Neural cell (in vitro differentiated cells): ENCODE measurements at regions not wholly inside any gene's neighbourhood (a gene's known extent, or its start where the extent isn't known, plus 50 kb on each side); places are given as distances from the start of the nearest gene placed in this dataset.

Experiments
- H2AFZ ChIP-seq: fragments of 200-600, 300-800 bp; sonication (generic), shearing (Covaris generic); 2 replicates; pipeline ENCODE4 v1.6.0; 2014; ENCODE audit warnings: low read depth, mild to moderate bottlenecking, antibody characterized with exemption, low read length, moderate library complexity
- H3F3A ChIP-seq: fragments of 200-600 bp; shearing (Covaris generic); 2 replicates; pipeline ENCODE4 v1.6.1; 2016; ENCODE audit warnings: mild to moderate bottlenecking, moderate library complexity, mixed read lengths, antibody characterized with exemption, low read length; ENCODE audit not compliant: insufficient read depth, poor library complexity, severe bottlenecking
- H3K27ac ChIP-seq: fragments of 200-600, 300-800 bp; sonication (generic), shearing (Covaris generic); 2 replicates; pipeline ENCODE4 v1.5.1; 2014; ENCODE audit warnings: mild to moderate bottlenecking, low read length, moderate library complexity
- H3K27me3 ChIP-seq: fragments of 300-800, 200-600 bp; sonication (generic), shearing (Covaris generic); 2 replicates; pipeline ENCODE4 v1.6.0; 2014; ENCODE audit warnings: mild to moderate bottlenecking, low read depth, low read length, moderate library complexity; ENCODE audit not compliant: insufficient read depth
- H3K36me3 ChIP-seq: fragments of 300-800, 200-600 bp; sonication (generic), shearing (Covaris generic); 2 replicates; pipeline ENCODE4 v1.5.1; 2014; ENCODE audit warnings: mild to moderate bottlenecking, antibody characterized with exemption, low read length, moderate library complexity; ENCODE audit not compliant: insufficient read depth
- H3K4me2 ChIP-seq: fragments of 300-800, 200-600 bp; sonication (generic), shearing (Covaris generic); 2 replicates; pipeline ENCODE4 v1.6.0; 2014; ENCODE audit warnings: mild to moderate bottlenecking, low read length
- H3K4me3 ChIP-seq: fragments of 300-800, 200-600 bp; sonication (generic), shearing (Covaris generic); 2 replicates; pipeline ENCODE4 v1.5.1; 2014; ENCODE audit warnings: mild to moderate bottlenecking, low read length, moderate library complexity
- H3K79me2 ChIP-seq: fragments of 200-600 bp; shearing (Covaris generic); replicated peaks from 2 replicates; pipeline ENCODE4 v1.6.0; 2014; ENCODE audit warnings: mild to moderate bottlenecking, low read length, moderate library complexity; ENCODE audit not compliant: insufficient read depth
- H3K9ac ChIP-seq: fragments of 300-800, 200-600 bp; sonication (generic), shearing (Covaris generic); 2 replicates; pipeline ENCODE4 v1.6.1; 2016; ENCODE audit warnings: mild to moderate bottlenecking, low read length, mixed read lengths
- H3K9me2 ChIP-seq: fragments of 200-600 bp; shearing (Covaris generic); 2 replicates; pipeline ENCODE4 v1.6.1; 2016; ENCODE audit warnings: mild to moderate bottlenecking, low read length, mixed read lengths; ENCODE audit not compliant: insufficient read depth
- H3K9me3 ChIP-seq: fragments of 200-600, 300-800 bp; sonication (generic), shearing (Covaris generic); 2 replicates; pipeline ENCODE4 v1.6.1; 2016; ENCODE audit warnings: mild to moderate bottlenecking, mixed run types, low read length, moderate library complexity, mixed read lengths
- H4K20me1 ChIP-seq: fragments of 200-600 bp; shearing (Covaris generic); 2 replicates; pipeline ENCODE4 v1.6.1; 2016; ENCODE audit warnings: mild to moderate bottlenecking, mixed run types; ENCODE audit not compliant: insufficient read depth
- CTCF ChIP-seq: fragments of 450-650 bp; IDR thresholded peaks from 2 replicates; pipeline ENCODE4 v1.5.1; 2014; ENCODE audit warnings: antibody characterized with exemption, mild to moderate bottlenecking, moderate library complexity; ENCODE audit not compliant: poor library complexity, severe bottlenecking
- EP300 ChIP-seq: fragments of 450-650 bp; conservative IDR thresholded peaks from 2 replicates; pipeline ENCODE4 v1.6.1; 2014; ENCODE audit warnings: antibody characterized with exemption, mild to moderate bottlenecking, moderate library complexity; ENCODE audit not compliant: poor library complexity, severe bottlenecking
- EZH2 ChIP-seq: fragments of 200-600, 300-800 bp; shearing (Covaris generic), sonication (generic); IDR thresholded peaks from 2 replicates; pipeline ENCODE4 v1.6.1; 2014; ENCODE audit warnings: antibody characterized with exemption, low read length, borderline replicate concordance, mild to moderate bottlenecking; ENCODE audit not compliant: insufficient read depth, poor library complexity, severe bottlenecking
- MXI1 ChIP-seq: fragments of 450-650 bp; conservative IDR thresholded peaks from 2 replicates; pipeline ENCODE4 v1.6.1; 2014; ENCODE audit warnings: antibody characterized with exemption, mild to moderate bottlenecking; ENCODE audit not compliant: poor library complexity, severe bottlenecking
- POLR2AphosphoS5 ChIP-seq: IDR thresholded peaks from 2 replicates; pipeline ENCODE4 v1.6.1; 2012
- RAD21 ChIP-seq: fragments of 450-650 bp; conservative IDR thresholded peaks from 2 replicates; pipeline ENCODE4 v1.6.1; 2014; ENCODE audit warnings: antibody characterized with exemption, mild to moderate bottlenecking, moderate library complexity
- REST ChIP-seq: IDR thresholded peaks from 2 replicates; pipeline ENCODE4 v1.6.1; 2012; ENCODE audit warnings: borderline replicate concordance
- SMC3 ChIP-seq: fragments of 450-650 bp; conservative IDR thresholded peaks from 2 replicates; pipeline ENCODE4 v1.6.1; 2014; ENCODE audit warnings: antibody characterized with exemption, mild to moderate bottlenecking, moderate library complexity; ENCODE audit not compliant: poor library complexity
- TAF1 ChIP-seq: IDR thresholded peaks from 2 replicates; pipeline ENCODE4 v1.6.1; 2012; ENCODE audit warnings: low read depth

GRCh38 chr2:237261327-237261726 is 152.6 kb downstream of the COL6A3 start:
- Histone ChIP-seq H3K4me3 (no peak overlapping the region), H3K9me2 (no peaks in the 10 kb centered on the region), H3K79me2 (no peaks in the 10 kb centered on the region), H2AFZ (no peak overlapping the region), H4K20me1 (no peaks in the 10 kb centered on the region), H3K27ac (no peak overlapping the region), H3F3A (no peaks in the 10 kb centered on the region), H3K4me2 (no peak overlapping the region), H3K9ac (no peak overlapping the region), H3K9me3 (no peaks in the 10 kb centered on the region), H3K36me3 (no peaks in the 10 kb centered on the region), H3K27me3 (no peaks in the 10 kb centered on the region)
- TF ChIP-seq EZH2 (no peak), CTCF (no peak), MXI1 (no peak), REST (no peak), RAD21 (no peak), SMC3 (no peak), EP300 (no peak), TAF1 (no peak), POLR2AphosphoS5 (no peak)

- TF ChIP-seq SMC3 (no peak), EZH2 (no peak), RAD21 (no peak), TAF1 (no peak), CTCF (no peak), POLR2AphosphoS5 (no peak), EP300 (no peak), MXI1 (no peak), REST (no peak)
- no peak overlapping the region for H3K27ac ChIP-seq
- no peak overlapping the region for H3K4me2 ChIP-seq
These were observed 150.9 kb downstream of the COL6A3 start for GRCh38 chr2:237262838-237263771.

More at GRCh38 chr2:237262838-237263771, 150.9 kb downstream of the COL6A3 start:
- Histone ChIP-seq H4K20me1 (no peaks in the 10 kb centered on the region), H3K9me3 (no peaks in the 10 kb centered on the region), H3K4me3 (no peak overlapping the region), H3K9me2 (no peaks in the 10 kb centered on the region), H3K27me3 (no peaks in the 10 kb centered on the region), H3F3A (no peaks in the 10 kb centered on the region), H3K36me3 (no peaks in the 10 kb centered on the region), H2AFZ (no peak overlapping the region), H3K79me2 (no peaks in the 10 kb centered on the region), H3K9ac (no peak overlapping the region)
